ENCODE measurements at regions not wholly inside any gene's neighbourhood (a gene's known extent, or its start where the extent isn't known, plus 50 kb on each side); places are given as distances from the start of the nearest gene placed in this dataset.

DNA sequence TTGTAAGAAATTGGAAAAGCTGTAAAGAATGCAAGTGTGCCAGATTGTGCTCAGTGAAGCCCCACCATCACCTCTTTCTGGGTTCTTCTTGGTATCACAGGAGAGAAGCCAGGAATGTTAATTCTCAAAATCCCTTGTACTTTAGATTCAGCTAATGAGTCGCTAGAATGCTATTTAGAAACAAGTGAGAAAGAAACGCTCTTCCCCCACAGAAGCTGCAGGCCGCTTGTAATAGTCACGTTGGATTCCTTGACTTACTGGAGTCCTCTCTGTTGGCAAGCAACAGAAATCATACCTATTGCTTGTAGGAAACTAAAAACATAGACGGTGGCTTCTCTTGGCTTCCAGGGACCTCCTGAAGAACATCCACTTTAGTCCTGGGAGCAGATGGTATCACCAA is 375.6 kb upstream of the LRATD1 start:
- TF ChIP-seq ZNF274 (IDR thresholded peaks at IDR 0.05; ENCODE audit: low read depth, low read length) (no peak), SUZ12 (IDR thresholded peaks at IDR 0.05; ENCODE audit: extremely low read depth, insufficient read depth, insufficient read length) (no peak), YY1 (IDR thresholded peaks at IDR 0.05; ENCODE audit: insufficient read depth, insufficient read length) (no peak)

All from NT2/D1 (cell line).